GM12878 (cell line): ENCODE measurements at regions not wholly inside any gene's neighbourhood (a gene's known extent, or its start where the extent isn't known, plus 50 kb on each side); places are given as distances from the start of the nearest gene placed in this dataset.

Experiments
- ATAC-seq: fragments of 200-7000 bp; cut with Tn5 transposase; 3 replicates; pipeline ENCODE4 v1.9.1; 2020; ENCODE audit warnings: mild to moderate bottlenecking, moderate library complexity
- BruUV-seq: library from RNA; stranded (reverse); fragments of 400-500 nt; replicated peaks from 2 replicates; lab custom pipeline; 2021; lab: Mats Ljungman, UMichigan
- CTCF ChIA-PET: fragments of 300-600 bp; sonication (Branson Sonifier 250); formaldehyde crosslinking; extraction: SDS; loops from one replicate; lab custom pipeline; 2021; ENCODE audit warnings: inconsistent platforms; lab: Yijun Ruan, JAX
- POLR2A ChIA-PET: fragments of 350-600 bp; formaldehyde crosslinking; extraction: SDS; loops from one replicate; lab custom pipeline; 2021; ENCODE audit warnings: inconsistent platforms; lab: Charles Lee
- RAD21 ChIA-PET: fragments of 300-600 bp; sonication (Branson Sonifier 250); formaldehyde crosslinking; loops from one replicate; lab custom pipeline; 2023; ENCODE audit warnings: antibody characterized with exemption; ENCODE audit not compliant: unreplicated experiment; lab: Charles Lee
- SMC1A ChIA-PET: fragments of 300-600 bp; sonication (Branson Sonifier 250); formaldehyde crosslinking; loops from one replicate; lab custom pipeline; 2023; ENCODE audit not compliant: unreplicated experiment, uncharacterized antibody; lab: Charles Lee
- DNase-seq: peaks from one replicate; pipeline ENCODE4 v3.0.0-alpha.2; 2011; ENCODE audit warnings: low read depth, low spot score
- FAIRE-seq: peaks from 3 replicates; lab custom pipeline; 2011; peaks lifted over from hg19 to GRCh38; lab: Jason Lieb, UNC
- H2AFZ ChIP-seq: 2 replicates; pipeline ENCODE4 v1.6.0; 2011; ENCODE audit warnings: low read depth, low read length, control low read depth; ENCODE audit not compliant: control insufficient read depth
- H3K27ac ChIP-seq: 2 replicates; pipeline ENCODE4 v1.5.1; 2011; ENCODE audit warnings: control low read depth; ENCODE audit not compliant: control insufficient read depth, insufficient read depth
- H3K27me3 ChIP-seq, 2 experiments: replicated peaks in 1 of 2; 2 replicates each; pipeline versions ENCODE4 v1.6.0 to v1.6.1; 2011; ENCODE audit warnings: low read length in 1 of 2; ENCODE audit not compliant: control insufficient read depth in 2 of 2, insufficient read depth in 2 of 2
- H3K36me3 ChIP-seq, 2 experiments: 2 replicates each; pipeline ENCODE4 v1.5.1; 2011; ENCODE audit warnings: low read length in 1 of 2; ENCODE audit not compliant: control insufficient read depth in 2 of 2, insufficient read depth in 2 of 2
- H3K4me1 ChIP-seq: 2 replicates; pipeline ENCODE4 v1.6.1; 2011; ENCODE audit warnings: mild to moderate bottlenecking, low read length, moderate library complexity, mixed read lengths; ENCODE audit not compliant: control insufficient read depth, insufficient read depth
- H3K4me2 ChIP-seq: 2 replicates; pipeline ENCODE4 v1.6.0; 2011; ENCODE audit warnings: control low read depth; ENCODE audit not compliant: control insufficient read depth, insufficient read depth
- H3K4me3 ChIP-seq: fragments of 200-600 bp; sonication (generic); 2 replicates; pipeline ENCODE4 v1.5.1; 2016
- H3K79me2 ChIP-seq: 2 replicates; pipeline ENCODE4 v1.6.0; 2011; ENCODE audit warnings: low read length; ENCODE audit not compliant: control insufficient read depth, insufficient read depth
- H3K9ac ChIP-seq: 2 replicates; pipeline ENCODE4 v1.8.0; 2011; ENCODE audit warnings: low read length, control low read depth, mixed read lengths; ENCODE audit not compliant: control insufficient read depth, insufficient read depth
- H3K9me3 ChIP-seq: replicated peaks from 3 replicates; pipeline ENCODE4 v1.5.1; 2011; ENCODE audit warnings: mild to moderate bottlenecking, low read length; ENCODE audit not compliant: control insufficient read depth, insufficient read depth
- H4K20me1 ChIP-seq: 2 replicates; pipeline ENCODE4 v1.6.0; 2011; ENCODE audit not compliant: control insufficient read depth, insufficient read depth
- ASH2L ChIP-seq: fragments of 300-600, 200-600 bp; sonication (generic); IDR thresholded peaks from 2 replicates; pipeline ENCODE4 v1.6.1; 2017; ENCODE audit warnings: low read depth, mild to moderate bottlenecking, borderline replicate concordance
- EED ChIP-seq: sonication (generic); IDR thresholded peaks from 2 replicates; pipeline ENCODE4 v1.6.1; 2016; ENCODE audit warnings: antibody characterized with exemption, low read depth
- IRF3 ChIP-seq: fragments of 450-650 bp; IDR thresholded peaks from 2 replicates; pipeline ENCODE4 v1.6.1; 2014; ENCODE audit warnings: mild to moderate bottlenecking
- KDM1A ChIP-seq: fragments of 200-600 bp; sonication (generic); IDR thresholded peaks from 2 replicates; pipeline ENCODE4 v1.6.1; 2016; ENCODE audit warnings: borderline replicate concordance
- LARP7 ChIP-seq: fragments of 450-650 bp; IDR thresholded peaks from 2 replicates; pipeline ENCODE4 v1.6.1; 2017; ENCODE audit warnings: mild to moderate bottlenecking
- NBN ChIP-seq: fragments of 450-650 bp; IDR thresholded peaks from 2 replicates; pipeline ENCODE4 v1.6.1; 2016
- RAD21 ChIP-seq: IDR thresholded peaks from 2 replicates; pipeline ENCODE4 v1.6.1; 2011; ENCODE audit warnings: mild to moderate bottlenecking, low read depth, low read length, moderate library complexity; ENCODE audit not compliant: insufficient read depth
- SIX5 ChIP-seq: IDR thresholded peaks from 2 replicates; pipeline ENCODE4 v1.6.1; 2011; ENCODE audit warnings: mild to moderate bottlenecking, low read depth, low read length, moderate library complexity; ENCODE audit not compliant: severe bottlenecking
- SMC3 ChIP-seq: IDR thresholded peaks from 2 replicates; pipeline ENCODE4 v1.6.1; 2011; ENCODE audit warnings: low read length, improper control_type of control experiment, borderline replicate concordance
- STAT3 ChIP-seq: IDR thresholded peaks from 2 replicates; pipeline ENCODE4 v1.6.1; 2011; ENCODE audit warnings: low read depth, low read length, improper control_type of control experiment
- SUZ12 ChIP-seq: fragments of 200-600 bp; sonication (generic); IDR thresholded peaks from one replicate; pipeline ENCODE4 v1.6.1; 2018; ENCODE audit warnings: antibody characterized with exemption, mild to moderate bottlenecking; ENCODE audit not compliant: unreplicated experiment
- WGBS: methylation state at CpG from one replicate; pipeline ENCODE4 v1.1.6; 2016; ENCODE audit warnings: low lambda C conversion rate; ENCODE audit not compliant: insufficient replicate concordance, insufficient coverage; ENCODE audit errors: missing lambda C conversion rate; 5-methylcytosine and 5-hydroxymethylcytosine counted together
- in situ Hi-C: fragments of 300-500 bp; cut with MboI; formaldehyde crosslinking; loops from 9 replicates; pipeline ENCODE4 v1.14.3; 2018; ENCODE audit warnings: mixed read lengths
- intact Hi-C: fragments of 100-400 bp; cut with micrococcal nuclease; formaldehyde crosslinking; loops from one replicate; pipeline ENCODE4 v1.14.2; 2022; ENCODE audit not compliant: unreplicated experiment
- TF ChIP-seq, protein P1 (sequence below), 3 experiments: IDR thresholded peaks in 2 of 3; conservative IDR thresholded peaks in 1 of 3; 2 replicates each; pipeline ENCODE4 v1.5.1; 2011; ENCODE audit warnings: low read depth in 3 of 3, low read length in 3 of 3, mild to moderate bottlenecking in 3 of 3, control low read depth in 2 of 3, moderate library complexity in 2 of 3, inconsistent platforms in 1 of 3, mixed read lengths in 1 of 3; ENCODE audit not compliant: control insufficient read depth in 2 of 3, insufficient read depth in 1 of 3; ENCODE audit errors: extremely low read depth in 1 of 3

DNA sequence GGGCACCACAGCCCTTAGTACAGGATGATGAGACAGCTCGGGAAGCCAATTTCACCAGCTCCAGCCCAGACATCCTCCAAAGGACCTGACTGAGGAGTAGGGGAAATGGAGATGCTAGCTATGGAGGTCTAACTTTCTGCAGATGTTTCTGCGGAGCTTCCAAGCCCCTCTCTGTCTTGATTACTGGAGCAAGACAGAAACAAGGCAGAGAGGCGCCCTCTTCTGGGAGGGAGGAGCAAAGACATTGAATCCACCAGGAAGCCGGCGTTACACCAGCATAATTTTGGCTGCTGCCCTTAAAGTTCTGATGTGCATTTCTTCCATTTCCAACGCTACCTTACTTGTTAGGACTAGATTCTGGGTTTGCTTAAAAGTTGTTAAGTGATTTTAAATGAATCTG, 107.3 kb upstream of the HSD17B12 start:
- no TSS peak for BruUV-seq
- intact Hi-C loops (loop anchor here (10.0 kb wide), 1 partner anchor 372 kb away; the partner anchor contains the start of gene C11orf96), in situ Hi-C loops (no loop called here)
- peak; percentile 74 for ATAC-seq
- CTCF ChIA-PET: interaction anchor here (0.7 to 2.9 kb wide), 20 partner anchors 8 to 291 kb away, joined by 3 to 31 read pairs (median 4); partner anchors contain the start of gene API5
- Histone ChIP-seq H3K9ac (no peak overlapping the region), H3K36me3 (no peaks in the 10 kb centered on the region), H3K27ac (no peak overlapping the region), H2AFZ (no peak overlapping the region), H3K4me2 (no peak overlapping the region), H3K4me3 (no peak overlapping the region), H3K79me2 (no peaks in the 10 kb centered on the region), H3K4me1 (no peaks in the 10 kb centered on the region), H4K20me1 (no peaks in the 10 kb centered on the region), H3K27me3 (peaks cover 16 to 28% of the 10 kb centered on the region in 2 experiments), H3K9me3 (no peaks in the 10 kb centered on the region)
- RAD21 ChIA-PET: interaction anchor here (3.0 kb wide), 1 partner anchor 278 kb away, joined by 15 read pairs; no protein-coding TSS in a partner anchor
- TF ChIP-seq KDM1A (no peak), RAD21 (peak; percentile 46), NBN (no peak), SMC3 (peak; percentile 32; the same call in 1 of the 2 replicates), SUZ12 (no peak), LARP7 (no peak), IRF3 (no peak), EED (no peak), ASH2L (no peak), STAT3 (no peak), SIX5 (no peak)
- TF ChIP-seq, protein P1, sequence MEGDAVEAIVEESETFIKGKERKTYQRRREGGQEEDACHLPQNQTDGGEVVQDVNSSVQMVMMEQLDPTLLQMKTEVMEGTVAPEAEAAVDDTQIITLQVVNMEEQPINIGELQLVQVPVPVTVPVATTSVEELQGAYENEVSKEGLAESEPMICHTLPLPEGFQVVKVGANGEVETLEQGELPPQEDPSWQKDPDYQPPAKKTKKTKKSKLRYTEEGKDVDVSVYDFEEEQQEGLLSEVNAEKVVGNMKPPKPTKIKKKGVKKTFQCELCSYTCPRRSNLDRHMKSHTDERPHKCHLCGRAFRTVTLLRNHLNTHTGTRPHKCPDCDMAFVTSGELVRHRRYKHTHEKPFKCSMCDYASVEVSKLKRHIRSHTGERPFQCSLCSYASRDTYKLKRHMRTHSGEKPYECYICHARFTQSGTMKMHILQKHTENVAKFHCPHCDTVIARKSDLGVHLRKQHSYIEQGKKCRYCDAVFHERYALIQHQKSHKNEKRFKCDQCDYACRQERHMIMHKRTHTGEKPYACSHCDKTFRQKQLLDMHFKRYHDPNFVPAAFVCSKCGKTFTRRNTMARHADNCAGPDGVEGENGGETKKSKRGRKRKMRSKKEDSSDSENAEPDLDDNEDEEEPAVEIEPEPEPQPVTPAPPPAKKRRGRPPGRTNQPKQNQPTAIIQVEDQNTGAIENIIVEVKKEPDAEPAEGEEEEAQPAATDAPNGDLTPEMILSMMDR (IDR thresholded peaks at IDR 0.05 in 2 of 3, conservative IDR thresholded peaks at IDR 0.05 in 1 of 3; ENCODE audit: control insufficient read depth in 2 of 3, extremely low read depth in 1 of 3, insufficient read depth in 1 of 3, low read depth in 3 of 3, low read length in 3 of 3): peak; percentile 50 to 65 (median 57)
- no peak for FAIRE-seq
- POLR2A ChIA-PET: no interaction called here
- SMC1A ChIA-PET: interaction anchor here (0.7 to 2.0 kb wide), 7 partner anchors 20 to 451 kb away, joined by 3 to 8 read pairs (median 4); no protein-coding TSS in a partner anchor
- WGBS: 10% methylated on average over 6 of the region's 6 CpGs
- DNase-seq: no peak
